ENCODE measurements at regions not wholly inside any gene's neighbourhood (a gene's known extent, or its start where the extent isn't known, plus 50 kb on each side); places are given as distances from the start of the nearest gene placed in this dataset.

GRCh38 chr6:7664003-7664402, 61.9 kb upstream of the BMP6 start:
- intact Hi-C loops (cut with DNase I; ENCODE audit: low total_unique reads) (no loop called here), in situ Hi-C loops (cut with MboI; ENCODE audit: low sequenced_read_pairs in 4 of 4) (no loop called here)
- no peaks in the 10 kb centered on the region for H3K9me3 ChIP-seq
- DNase-seq (no peak), ATAC-seq (no peak)
- no peak overlapping the region for H3K4me3 ChIP-seq
- no peaks in the 10 kb centered on the region for H3K36me3 ChIP-seq
- H3K27me3 ChIP-seq, result no peaks in the 10 kb centered on the region
- TF ChIP-seq CTCF (IDR thresholded peaks at IDR 0.05 in 4 of 5, conservative IDR thresholded peaks at IDR 0.05 in 1 of 5) (no peak), POLR2A (IDR thresholded peaks at IDR 0.05) (no peak)
- no peak overlapping the region for H3K27ac ChIP-seq
- no peaks in the 10 kb centered on the region for H3K4me1 ChIP-seq

- ATAC-seq (no peak), DNase-seq (no peak)
- in situ Hi-C loops (cut with MboI; ENCODE audit: low sequenced_read_pairs in 4 of 4) (no loop called here), intact Hi-C loops (cut with DNase I; ENCODE audit: low total_unique reads) (no loop called here)
- H3K27ac ChIP-seq, result no peak overlapping the region
- H3K4me3 ChIP-seq, result no peak overlapping the region
- no peaks in the 10 kb centered on the region for H3K4me1 ChIP-seq
- H3K9me3 ChIP-seq, result no peaks in the 10 kb centered on the region
- no peak for TF ChIP-seq CTCF (IDR thresholded peaks at IDR 0.05 in 4 of 5, conservative IDR thresholded peaks at IDR 0.05 in 1 of 5)
- no peak for TF ChIP-seq POLR2A (IDR thresholded peaks at IDR 0.05)
- no peaks in the 10 kb centered on the region for H3K36me3 ChIP-seq
- peaks cover 0 to 5% (median 5%) of the 10 kb centered on the region in 3 donors for H3K27me3 ChIP-seq
These were observed 57.0 kb upstream of the BMP6 start for GRCh38 chr6:7668936-7669335.

GRCh38 chr6:7669742-7670141, 56.2 kb upstream of the BMP6 start:
- ATAC-seq, result no peak
- in situ Hi-C loops (cut with MboI; ENCODE audit: low sequenced_read_pairs in 4 of 4), result no loop called here
- H3K4me3 ChIP-seq, result no peak overlapping the region

GRCh38 chr6:7671076-7671475, 54.8 kb upstream of the BMP6 start:
- TF ChIP-seq POLR2A (IDR thresholded peaks at IDR 0.05) (no peak), CTCF (IDR thresholded peaks at IDR 0.05 in 4 of 5, conservative IDR thresholded peaks at IDR 0.05 in 1 of 5) (no peak)
- Histone ChIP-seq H3K4me3 (no peak overlapping the region), H3K27ac (no peak overlapping the region), H3K4me1 (no peaks in the 10 kb centered on the region), H3K36me3 (no peaks in the 10 kb centered on the region), H3K27me3 (peaks cover 0 to 6% (median 5%) of the 10 kb centered on the region in 3 donors), H3K9me3 (no peaks in the 10 kb centered on the region)
- in situ Hi-C loops (cut with MboI; ENCODE audit: low sequenced_read_pairs in 4 of 4) (no loop called here), intact Hi-C loops (cut with DNase I; ENCODE audit: low total_unique reads) (no loop called here)
- DNase-seq (no peak), ATAC-seq (no peak)

More at GRCh38 chr6:7669742-7670141, 56.2 kb upstream of the BMP6 start:
- TF ChIP-seq CTCF (IDR thresholded peaks at IDR 0.05 in 4 of 5, conservative IDR thresholded peaks at IDR 0.05 in 1 of 5) (no peak), POLR2A (IDR thresholded peaks at IDR 0.05) (no peak)
- Histone ChIP-seq H3K36me3 (no peaks in the 10 kb centered on the region), H3K27me3 (peaks cover 0 to 6% (median 5%) of the 10 kb centered on the region in 3 donors), H3K4me1 (no peaks in the 10 kb centered on the region), H3K9me3 (no peaks in the 10 kb centered on the region), H3K27ac (no peak overlapping the region)
- intact Hi-C loops (cut with DNase I; ENCODE audit: low total_unique reads), result no loop called here
- DNase-seq, result no peak

GRCh38 chr6:7671581-7671980, 54.3 kb upstream of the BMP6 start:
- in situ Hi-C loops (cut with MboI; ENCODE audit: low sequenced_read_pairs in 4 of 4) (no loop called here), intact Hi-C loops (cut with DNase I; ENCODE audit: low total_unique reads) (no loop called here)
- DNase-seq, result no peak
- TF ChIP-seq POLR2A (IDR thresholded peaks at IDR 0.05) (no peak), CTCF (IDR thresholded peaks at IDR 0.05 in 4 of 5, conservative IDR thresholded peaks at IDR 0.05 in 1 of 5) (no peak)
- no peaks in the 10 kb centered on the region for H3K36me3 ChIP-seq
- no peak overlapping the region for H3K27ac ChIP-seq
- no peak overlapping the region for H3K4me3 ChIP-seq
- H3K9me3 ChIP-seq, result no peaks in the 10 kb centered on the region
- no peaks in the 10 kb centered on the region for H3K4me1 ChIP-seq
- peaks cover 0 to 6% (median 5%) of the 10 kb centered on the region in 3 donors for H3K27me3 ChIP-seq
- ATAC-seq, result no peak

Measured in gastrocnemius medialis (tissue), 4 donors.